GM08714 (cell line): ENCODE measurements at regions not wholly inside any gene's neighbourhood (a gene's known extent, or its start where the extent isn't known, plus 50 kb on each side); places are given as distances from the start of the nearest gene placed in this dataset.
"Not testable (repeated sequence)": the region's sequence is repeated elsewhere in the genome, so short reads cannot be mapped to it uniquely, and the experiment has no call there.

Experiments used
- H3K4me3 ChIP-seq: fragments of 200-500 bp; sonication (Bioruptor generic); 2 replicates; pipeline ENCODE4 v1.5.1; 2014; ENCODE audit warnings: mild to moderate bottlenecking, low read length, inconsistent platforms
- ZNF274 ChIP-seq: IDR thresholded peaks from 2 replicates; pipeline ENCODE4 v1.6.1; 2012; ENCODE audit warnings: mild to moderate bottlenecking, low read depth, low read length

DNA sequence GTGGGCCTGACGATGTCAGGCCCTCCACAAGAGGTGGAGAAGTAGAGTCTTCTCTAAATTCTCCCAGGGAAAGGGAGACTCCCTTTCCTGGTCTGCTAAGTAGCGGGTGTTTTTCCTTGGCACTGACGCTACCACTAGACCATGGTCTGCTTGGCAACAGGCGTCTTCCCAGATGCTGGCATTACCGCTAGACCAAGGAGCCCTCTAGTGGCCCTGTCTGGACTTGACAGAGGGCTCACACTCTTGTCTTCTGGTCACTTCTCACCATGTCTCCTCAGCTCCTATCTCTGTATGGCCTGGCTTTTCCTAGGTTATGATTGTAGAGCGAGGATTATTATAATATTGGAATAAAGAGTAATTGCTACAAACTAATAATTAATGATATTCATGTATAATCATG lies 51.1 kb upstream of the RASSF6 start:
- H3K4me3 ChIP-seq: not testable (repeated sequence)

DNA sequence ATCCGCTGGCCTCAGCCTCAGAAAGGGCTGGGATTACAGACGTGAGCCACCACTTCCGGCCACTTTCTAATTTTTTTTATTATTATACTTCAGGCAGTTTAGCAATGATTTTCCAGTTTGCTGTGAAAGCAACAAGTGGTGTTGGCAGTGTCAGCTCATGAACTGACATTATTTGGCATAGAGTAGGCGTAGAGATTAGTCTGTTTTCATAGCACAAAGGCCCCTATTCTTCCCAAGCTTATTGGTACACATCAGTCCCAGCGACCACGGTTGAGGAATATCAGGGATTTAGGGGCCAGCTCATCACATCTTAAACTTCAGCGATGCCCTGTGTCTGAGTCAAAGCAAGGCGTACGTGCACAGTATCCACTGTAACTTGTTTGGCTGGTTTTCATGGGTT lies 53.0 kb upstream of the RASSF6 start:
- no peak for TF ChIP-seq ZNF274
- H3K4me3 ChIP-seq: no peak overlapping the region

DNA sequence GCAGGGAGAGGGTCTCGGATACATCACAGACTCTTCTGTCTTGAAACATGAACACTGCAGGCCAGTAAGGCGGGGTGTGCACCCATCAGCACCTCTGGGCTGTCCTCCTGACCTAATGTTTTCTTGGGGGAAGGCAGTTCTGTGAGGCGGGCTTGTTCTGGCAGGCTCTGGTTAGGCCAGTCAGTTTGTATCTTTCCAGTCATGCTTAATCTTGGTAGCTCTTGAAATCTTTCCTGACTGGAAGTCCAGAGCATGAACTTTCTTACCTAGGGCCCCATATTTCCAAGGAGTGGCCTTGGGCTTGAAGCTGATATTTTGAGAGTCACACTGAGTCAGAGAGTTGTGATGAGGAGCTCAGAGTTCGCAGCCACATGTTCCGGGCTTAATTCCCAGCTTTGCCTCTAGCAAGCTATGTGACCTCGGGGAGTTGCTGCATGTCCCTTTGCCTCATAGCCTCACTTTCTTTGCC lies 54.2 kb upstream of the RASSF6 start:
- no peak overlapping the region for H3K4me3 ChIP-seq
- TF ChIP-seq ZNF274: no peak

DNA sequence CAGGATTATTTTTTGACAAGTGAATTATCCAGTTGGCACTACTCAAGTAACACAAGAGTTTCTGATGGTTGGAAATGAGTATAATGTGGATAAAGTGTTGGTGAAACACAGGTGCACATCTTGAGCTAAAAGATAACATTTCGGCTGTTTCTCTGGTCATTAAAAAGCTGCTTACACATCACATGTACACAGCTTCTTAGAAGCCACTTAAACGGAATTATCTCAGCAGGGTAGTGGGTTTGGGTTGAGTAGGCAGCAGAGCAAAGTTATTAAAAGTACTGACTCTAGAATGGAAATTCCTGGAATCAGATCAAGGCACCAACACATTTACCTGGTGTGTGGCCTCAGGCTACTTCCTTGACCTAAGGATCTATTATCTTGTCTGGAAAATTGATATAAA lies 55.4 kb upstream of the RASSF6 start:
- no peak overlapping the region for H3K4me3 ChIP-seq
- TF ChIP-seq ZNF274: no peak

DNA sequence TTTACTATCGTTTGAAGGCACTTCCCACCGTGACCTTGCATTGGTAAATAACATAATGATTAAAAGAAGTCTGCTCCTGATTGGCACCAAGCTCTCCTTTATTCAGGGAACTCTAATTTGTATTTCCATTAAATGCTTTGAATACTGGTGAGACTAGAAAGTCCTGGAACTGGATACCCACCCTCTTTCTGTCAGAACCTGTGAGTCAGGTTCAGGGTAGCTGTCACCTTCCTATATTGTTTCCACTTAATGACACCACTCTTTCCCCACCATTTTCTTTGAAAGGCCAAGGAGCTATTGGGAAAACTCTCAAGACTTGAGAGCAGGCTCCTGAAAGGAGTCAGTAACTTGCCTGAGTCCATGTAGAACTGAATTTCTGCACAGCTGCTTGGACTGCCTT lies 55.9 kb upstream of the RASSF6 start:
- H3K4me3 ChIP-seq: no peak overlapping the region
- no peak for TF ChIP-seq ZNF274

DNA sequence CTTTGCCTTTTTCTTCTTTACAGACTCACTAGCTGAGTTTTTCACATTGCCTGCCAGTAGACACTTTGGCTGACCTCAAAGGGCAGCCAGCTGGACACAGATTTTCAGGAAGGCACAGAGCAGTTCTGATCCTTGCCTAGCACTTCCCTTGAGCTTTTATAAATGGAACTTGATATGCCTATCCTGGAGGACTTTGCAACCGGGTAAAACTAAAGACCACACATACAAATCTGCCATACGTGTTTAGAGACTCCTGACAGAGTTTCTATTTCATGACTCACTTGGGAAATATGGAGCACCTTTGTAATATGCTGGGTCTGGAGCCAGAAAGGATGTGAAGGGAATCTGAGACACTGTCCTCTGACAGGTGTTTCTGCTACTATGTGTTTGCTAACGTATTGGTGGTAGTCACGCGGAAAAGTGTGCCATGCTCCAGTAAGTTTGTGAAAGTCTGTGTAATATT lies 56.7 kb upstream of the RASSF6 start:
- peak overlapping the region; percentile 39; the same call in 1 of the 2 replicates for H3K4me3 ChIP-seq
- no peak for TF ChIP-seq ZNF274

DNA sequence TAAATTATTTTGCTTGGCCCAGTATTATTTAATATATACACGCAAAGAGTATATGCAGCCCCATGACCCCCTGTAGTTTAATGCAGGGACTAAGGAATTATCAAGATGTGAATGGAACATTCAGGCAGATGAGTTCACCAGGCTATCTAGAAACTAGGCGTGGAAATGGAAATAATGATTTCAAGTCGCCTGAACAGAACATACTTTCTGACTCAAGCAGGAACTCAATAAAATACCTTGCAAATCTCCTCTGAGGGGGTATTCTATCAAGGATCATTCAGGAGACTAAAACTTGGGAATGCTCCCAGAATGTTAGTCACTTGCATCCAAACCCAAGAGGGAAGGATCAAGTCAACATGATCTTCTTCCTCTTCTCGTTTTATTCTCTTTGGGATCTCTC lies 59.6 kb upstream of the RASSF6 start:
- no peak for TF ChIP-seq ZNF274
- no peak overlapping the region for H3K4me3 ChIP-seq

DNA sequence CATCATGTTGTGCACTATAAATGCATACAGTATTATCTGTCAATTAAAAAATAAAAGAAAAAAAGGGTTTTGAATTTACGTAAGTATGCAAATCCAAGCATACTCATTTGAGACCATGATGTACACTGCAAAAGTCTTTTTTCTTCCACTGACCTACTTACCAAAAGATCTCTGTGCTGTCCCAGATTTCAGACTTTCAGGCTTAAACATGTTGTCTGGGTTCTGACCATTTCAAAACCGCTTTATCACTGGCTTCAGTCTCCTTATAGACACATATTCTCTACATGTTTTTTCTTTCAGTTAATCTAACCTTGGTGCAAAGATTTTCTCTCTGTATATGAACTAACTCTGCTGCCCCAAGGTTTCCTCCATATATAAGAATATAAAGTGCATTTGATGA lies 58.6 kb upstream of the CXCL8 start:
- TF ChIP-seq ZNF274: no peak
- no peak overlapping the region for H3K4me3 ChIP-seq

DNA sequence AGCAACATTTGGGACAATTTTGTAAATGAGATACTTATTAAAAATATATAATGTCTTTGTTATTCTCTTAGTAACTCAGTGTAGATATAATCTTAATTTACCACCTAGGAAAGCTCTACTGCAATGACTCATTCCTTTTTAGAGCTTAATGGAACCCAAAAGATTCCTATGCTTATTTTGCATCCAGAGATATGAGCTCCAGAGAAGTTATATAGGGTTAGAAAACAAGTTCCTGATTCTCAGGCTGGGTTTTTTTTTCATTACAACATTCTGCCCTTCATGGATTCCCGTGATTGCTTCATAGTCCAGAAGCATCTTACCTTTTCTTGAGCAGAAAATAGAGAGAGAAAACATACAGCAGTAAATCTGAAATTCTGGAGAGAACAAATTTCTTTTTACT lies 57.9 kb upstream of the CXCL8 start:
- no peak overlapping the region for H3K4me3 ChIP-seq
- no peak for TF ChIP-seq ZNF274

DNA sequence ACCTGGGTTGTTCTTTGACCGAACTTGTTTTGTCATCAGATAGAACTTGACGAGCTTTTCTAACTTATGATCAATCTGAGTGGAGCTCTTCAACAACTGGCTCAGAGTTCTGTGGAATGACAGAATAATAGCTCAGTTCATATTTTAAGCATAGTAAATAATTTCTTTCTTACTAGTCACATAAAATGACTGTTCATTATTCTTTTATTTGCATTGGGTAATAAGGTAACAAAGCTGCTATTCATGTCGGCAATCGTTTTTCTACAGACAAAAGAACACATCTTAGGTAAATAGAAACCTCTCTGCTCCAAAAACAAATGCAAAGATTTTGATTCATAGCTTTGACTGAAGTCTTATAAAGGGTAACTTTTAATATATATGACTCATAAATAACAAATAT lies 57.3 kb upstream of the CXCL8 start:
- TF ChIP-seq ZNF274: no peak
- H3K4me3 ChIP-seq: no peak overlapping the region

DNA sequence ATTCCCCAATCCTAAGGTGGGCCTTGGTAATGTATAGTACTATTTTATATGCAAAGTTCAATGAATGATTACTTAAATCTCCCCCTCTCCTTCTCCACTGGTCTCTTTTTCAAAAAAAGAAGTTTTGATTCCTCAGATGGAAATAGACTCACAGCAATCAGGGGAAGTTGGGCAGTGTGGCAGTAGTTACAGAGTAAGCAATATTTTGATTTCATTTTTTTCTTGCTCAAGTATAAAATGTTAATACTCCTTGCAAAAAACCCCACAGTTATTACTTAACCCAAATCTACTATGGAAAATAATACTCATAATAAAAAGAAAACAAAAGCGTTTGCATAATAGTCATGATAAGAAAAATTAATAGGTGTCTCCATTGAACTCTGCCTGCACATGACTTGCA lies 56.9 kb upstream of the CXCL8 start:
- H3K4me3 ChIP-seq: no peak overlapping the region
- no peak for TF ChIP-seq ZNF274

DNA sequence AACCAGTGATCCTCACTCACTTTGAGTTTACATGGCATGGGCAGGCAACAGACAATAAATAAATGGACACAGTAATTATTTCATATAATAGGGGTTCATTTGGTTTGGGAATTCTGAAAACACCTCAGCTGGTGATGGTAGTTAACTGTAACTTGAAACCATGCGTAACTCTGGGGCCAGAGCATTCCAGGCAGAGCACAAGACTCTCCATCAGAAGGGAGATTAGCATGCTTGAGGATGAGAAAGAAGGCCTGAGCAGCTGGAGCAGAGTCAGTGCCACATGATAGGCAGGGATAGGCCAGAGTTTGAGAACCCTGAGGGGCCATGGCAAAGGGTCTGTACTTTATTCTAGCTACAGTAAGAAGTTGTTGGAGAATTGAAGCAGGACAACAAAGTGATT lies 56.3 kb upstream of the CXCL8 start:
- no peak overlapping the region for H3K4me3 ChIP-seq
- TF ChIP-seq ZNF274: no peak

DNA sequence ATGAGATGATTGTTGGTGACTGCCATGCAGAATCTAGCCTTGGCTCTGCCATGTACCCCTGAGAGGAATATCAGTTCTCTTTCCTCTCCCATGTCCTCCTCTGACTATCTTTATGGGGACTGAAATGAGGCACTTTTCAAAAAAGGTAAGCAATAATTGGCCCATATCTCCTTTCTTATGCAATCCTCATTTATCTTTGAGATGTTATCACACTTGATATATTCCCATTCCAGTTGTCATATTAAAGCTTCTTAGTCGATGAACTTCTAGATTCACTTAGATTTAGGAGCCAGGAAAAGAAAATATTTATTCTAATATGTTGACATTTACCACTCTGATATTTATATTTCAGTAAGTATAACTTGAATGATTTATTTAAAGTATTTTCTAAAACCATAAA lies 55.3 kb upstream of the CXCL8 start:
- H3K4me3 ChIP-seq: no peak overlapping the region
- TF ChIP-seq ZNF274: no peak

DNA sequence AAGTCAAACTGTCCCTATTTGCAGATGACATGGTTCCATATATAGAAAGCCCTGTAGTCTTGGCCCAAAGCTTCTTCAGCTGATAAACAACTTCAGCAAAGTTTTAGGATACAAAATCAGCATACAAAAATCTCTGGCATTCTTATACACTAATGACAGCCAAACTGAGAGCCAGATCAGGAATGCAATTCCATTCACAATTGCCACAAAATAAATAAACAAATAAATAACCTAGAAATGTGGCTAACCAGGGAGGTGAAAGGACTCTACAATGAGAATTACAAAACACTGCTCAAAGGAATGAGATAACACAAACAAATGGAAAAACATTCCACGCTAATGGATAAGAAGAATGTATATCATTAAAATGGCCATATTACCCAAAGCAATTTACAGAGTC lies 52.9 kb upstream of the CXCL8 start:
- H3K4me3 ChIP-seq: no peak overlapping the region
- TF ChIP-seq ZNF274: no peak

DNA sequence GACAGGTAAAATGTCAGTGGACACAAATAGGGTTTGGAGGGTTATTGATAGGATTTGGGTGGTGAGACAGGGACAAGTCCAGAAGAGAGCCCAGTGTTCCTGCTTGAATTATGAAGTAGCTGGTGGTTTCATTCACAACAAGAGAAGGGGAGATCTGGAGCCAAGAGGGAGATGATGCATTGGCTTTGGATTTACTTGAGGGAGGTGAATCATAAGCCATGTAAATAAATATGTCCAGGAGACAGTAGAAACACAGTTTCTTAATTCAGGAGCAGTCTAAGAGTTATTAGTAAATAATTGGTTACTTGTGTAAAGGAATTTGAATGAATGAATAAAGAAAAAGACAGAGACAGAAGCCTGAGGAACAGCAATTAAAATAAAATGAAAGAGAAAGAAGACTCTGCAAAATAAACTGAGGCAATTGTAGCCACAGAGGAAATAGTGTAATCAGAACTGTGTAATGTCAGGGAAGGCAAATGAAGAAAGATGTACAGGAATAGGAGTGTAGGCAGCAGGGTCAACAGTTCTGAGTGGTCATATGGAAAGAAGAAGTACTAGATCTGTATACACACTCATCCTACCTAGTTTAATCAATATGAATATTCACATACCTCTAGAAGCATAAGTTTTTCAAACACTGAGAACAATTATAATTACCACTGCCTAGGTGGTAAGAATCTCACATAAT lies 50.2 kb upstream of the CXCL8 start:
- TF ChIP-seq ZNF274: no peak
- H3K4me3 ChIP-seq: no peak overlapping the region
